GM18505 (cell line): ENCODE measurements at regions not wholly inside any gene's neighbourhood (a gene's known extent, or its start where the extent isn't known, plus 50 kb on each side); places are given as distances from the start of the nearest gene placed in this dataset.

Source experiments
- ATAC-seq: cut with Tn5 transposase; IDR thresholded peaks from one replicate; pipeline ENCODE4 v1.9.1; 2021; ENCODE audit not compliant: unreplicated experiment
- POLR2A ChIP-seq: IDR thresholded peaks from 4 replicates; pipeline ENCODE4 v1.6.1; 2011; ENCODE audit warnings: borderline replicate concordance; ENCODE audit not compliant: insufficient read depth, insufficient read length; ENCODE audit errors: extremely low read depth

GRCh38 chr1:34270181-34270580, 93.5 kb downstream of the C1orf94 start:
- no peak for TF ChIP-seq POLR2A
- no peak for ATAC-seq

DNA sequence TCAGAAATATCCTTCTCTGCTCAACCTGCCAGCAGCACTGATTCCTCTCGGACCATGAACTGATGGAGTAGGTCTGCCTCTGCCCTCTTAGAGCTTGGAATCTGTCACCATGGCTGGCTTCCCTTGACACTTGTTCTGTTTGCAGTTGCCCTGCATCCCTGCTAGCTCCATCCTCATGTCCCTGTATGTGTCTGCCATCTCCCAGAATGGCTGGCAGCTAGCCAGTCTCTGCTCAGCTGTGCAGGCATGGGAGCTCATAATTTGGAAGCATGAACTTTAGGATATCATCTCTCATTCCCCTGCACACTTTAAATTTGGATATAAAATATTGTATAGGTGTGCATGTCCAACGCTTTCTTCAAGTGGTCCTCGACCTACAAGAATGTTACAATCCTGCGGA, 95.4 kb downstream of the C1orf94 start:
- no peak for ATAC-seq
- no peak for TF ChIP-seq POLR2A

DNA sequence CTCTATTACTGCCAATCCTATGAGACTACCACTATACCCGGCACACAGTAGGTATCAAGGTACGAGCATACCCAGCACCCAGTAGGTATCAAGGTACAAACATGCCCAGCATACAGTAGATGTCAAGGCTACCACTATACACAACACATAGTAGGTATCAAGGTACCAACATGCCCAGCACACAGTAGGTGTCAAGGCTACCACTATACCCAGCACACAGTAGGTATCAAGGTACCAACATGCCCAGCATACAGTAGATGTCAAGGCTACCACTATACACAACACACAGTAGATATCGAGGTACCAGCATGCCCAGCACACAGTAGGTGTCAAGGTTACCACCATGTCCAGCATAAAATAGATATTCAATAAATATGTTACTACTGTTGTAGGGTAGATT, 98.4 kb downstream of the C1orf94 start:
- TF ChIP-seq POLR2A: no peak
- no peak for ATAC-seq

DNA sequence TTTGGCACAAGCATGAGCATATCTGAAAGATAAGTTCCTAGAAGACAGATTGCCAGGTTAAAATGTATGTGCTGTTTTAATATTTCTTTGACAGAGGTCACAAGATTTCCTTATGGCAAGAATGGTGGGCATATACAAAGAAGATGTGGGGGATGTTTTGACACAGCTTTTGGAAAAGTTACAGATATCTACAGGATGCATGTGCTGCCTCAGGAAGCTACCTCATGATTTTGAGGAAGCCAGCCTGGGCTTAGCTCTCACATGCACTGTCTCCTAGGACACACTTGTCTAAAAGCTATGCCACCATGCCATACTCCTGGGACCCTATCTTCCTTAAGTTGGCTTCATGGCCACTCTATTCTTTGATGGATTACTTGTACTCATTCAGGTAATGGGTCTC, 99.9 kb downstream of the C1orf94 start:
- no peak for TF ChIP-seq POLR2A
- ATAC-seq: no peak

DNA sequence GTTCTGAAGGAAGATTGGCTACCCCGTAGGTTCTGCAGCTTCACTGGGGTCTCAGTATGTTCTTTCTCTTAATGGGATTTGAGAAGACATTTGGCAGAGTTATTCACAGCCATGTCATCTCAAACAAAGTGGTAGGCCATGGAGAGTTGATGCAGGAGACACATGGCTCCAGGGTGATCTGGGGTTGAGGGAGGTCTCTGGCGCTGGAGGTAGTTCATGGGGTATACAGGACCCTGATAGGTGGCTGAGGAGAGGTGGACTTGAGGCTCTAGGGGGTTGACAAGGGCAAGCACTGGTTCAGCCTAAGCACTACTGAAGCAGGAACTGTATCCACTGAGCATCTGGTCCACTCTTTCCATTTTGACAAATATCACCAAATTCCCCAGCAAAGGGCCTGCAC, 100.4 kb downstream of the C1orf94 start:
- no peak for TF ChIP-seq POLR2A
- no peak for ATAC-seq

- no peak for TF ChIP-seq POLR2A
- ATAC-seq: no peak
These were observed 101.5 kb downstream of the C1orf94 start for GRCh38 chr1:34278211-34278610.

GRCh38 chr1:34279971-34280370, 103.3 kb downstream of the C1orf94 start:
- no peak for TF ChIP-seq POLR2A
- no peak for ATAC-seq

DNA sequence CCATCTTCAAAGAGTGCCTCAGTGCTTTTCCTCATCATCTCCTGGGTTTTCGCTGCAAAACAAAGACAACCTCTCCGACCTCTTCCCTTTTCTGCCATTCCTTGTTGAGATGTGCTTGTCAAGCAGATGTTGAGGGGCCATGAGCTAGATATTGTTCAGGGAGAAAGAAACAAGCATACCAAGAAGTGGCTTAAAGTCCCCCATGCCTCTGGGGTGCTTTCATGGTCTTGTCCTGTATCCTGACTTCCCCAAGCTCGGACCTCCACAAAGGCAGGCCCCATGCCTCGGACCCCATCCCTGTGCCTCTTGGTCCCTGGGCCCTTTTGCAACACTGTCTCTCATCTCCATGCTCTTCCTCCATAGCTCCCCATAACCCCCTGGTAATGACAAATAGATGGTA, 103.8 kb downstream of the C1orf94 start:
- ATAC-seq: no peak
- TF ChIP-seq POLR2A: no peak

DNA sequence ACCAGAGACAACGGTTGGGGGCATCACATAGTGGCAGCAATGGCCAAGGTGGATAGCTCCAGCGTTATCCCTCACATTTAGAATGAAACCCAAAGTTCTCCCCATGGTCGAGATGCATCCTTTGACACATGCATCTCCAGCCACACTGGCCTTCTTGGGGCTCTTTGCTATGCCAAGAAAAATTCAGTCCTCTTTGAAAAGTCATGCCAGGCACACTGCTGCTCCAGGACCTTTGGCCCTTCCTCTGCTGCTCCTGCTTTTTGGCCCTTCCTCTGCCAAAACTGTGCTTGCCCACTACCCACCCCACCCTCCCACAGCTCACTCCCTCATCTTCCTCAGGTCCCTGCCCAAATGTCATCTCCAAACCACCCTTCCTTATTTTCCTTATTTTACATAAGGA, 106.4 kb downstream of the C1orf94 start:
- TF ChIP-seq POLR2A: no peak
- no peak for ATAC-seq

- no peak for TF ChIP-seq POLR2A
- ATAC-seq: no peak
These were observed 109.8 kb downstream of the C1orf94 start for GRCh38 chr1:34286511-34286910.

DNA sequence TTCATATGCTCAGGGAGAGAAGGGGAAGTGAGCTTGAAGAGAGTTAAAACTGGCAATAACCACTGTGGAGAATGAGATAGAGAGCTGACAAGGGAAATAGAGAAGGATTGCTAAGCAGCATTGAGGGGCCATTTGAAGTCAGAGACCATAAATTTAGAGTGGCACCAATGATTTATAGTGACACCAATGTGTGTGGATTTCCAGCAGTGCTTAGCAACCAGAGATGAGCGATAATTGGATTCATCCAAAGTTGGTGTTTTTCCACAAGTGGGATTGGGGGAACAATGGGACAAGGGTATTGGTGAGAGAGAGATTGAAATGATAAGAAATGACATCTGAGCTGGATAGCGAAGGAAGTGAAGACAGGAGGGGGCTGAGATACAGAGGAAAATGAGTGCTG, 114.1 kb downstream of the C1orf94 start:
- ATAC-seq: no peak
- TF ChIP-seq POLR2A: no peak

DNA sequence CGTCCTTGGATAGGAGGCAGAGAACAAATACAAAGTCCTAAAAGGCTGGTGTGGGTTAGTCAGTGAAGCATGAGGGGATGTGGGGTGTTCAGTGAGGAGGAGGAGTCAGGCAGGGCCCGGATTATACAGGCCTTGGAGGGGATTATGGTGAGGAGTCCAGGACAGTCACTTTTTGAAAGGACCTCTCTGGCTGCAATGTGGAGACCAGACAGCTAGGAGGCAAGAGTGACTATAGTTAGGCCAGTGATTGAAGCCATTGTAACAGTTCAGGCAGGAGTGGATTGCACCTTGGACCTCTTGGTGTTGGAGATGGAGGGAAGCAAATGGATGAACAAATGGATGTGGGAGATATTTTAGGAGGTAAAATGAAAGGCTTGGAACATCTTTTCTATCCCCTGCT, 115.8 kb downstream of the C1orf94 start:
- no peak for ATAC-seq
- no peak for TF ChIP-seq POLR2A

DNA sequence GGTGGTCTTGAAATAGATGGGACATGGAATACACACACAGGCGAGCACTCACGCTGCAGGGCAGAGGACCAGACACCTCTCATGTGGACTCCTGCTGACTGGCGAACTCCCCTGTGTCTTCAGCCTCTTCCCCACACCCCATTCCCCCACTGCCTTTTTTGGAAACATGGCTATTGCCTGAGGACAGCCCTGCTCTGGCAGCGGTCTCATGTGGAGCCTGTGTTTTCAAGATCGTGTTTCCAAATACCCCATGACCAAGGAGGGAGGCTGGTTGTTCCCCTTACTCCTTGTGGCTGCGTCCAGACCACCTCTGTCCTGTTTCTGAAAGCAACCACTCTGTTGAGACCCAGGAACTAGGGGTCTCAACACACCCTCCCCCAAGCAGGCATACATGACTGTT, 119.4 kb downstream of the C1orf94 start:
- no peak for TF ChIP-seq POLR2A
- ATAC-seq: no peak

- ATAC-seq: no peak
- TF ChIP-seq POLR2A: no peak
These were observed 126.1 kb downstream of the C1orf94 start for GRCh38 chr1:34302798-34303197.

- no peak for TF ChIP-seq POLR2A
- no peak for ATAC-seq
These were observed 126.5 kb downstream of the C1orf94 start for GRCh38 chr1:34303218-34303617.
